ENCODE measurements at regions not wholly inside any gene's neighbourhood (a gene's known extent, or its start where the extent isn't known, plus 50 kb on each side); places are given as distances from the start of the nearest gene placed in this dataset.

- H3K4me3 ChIP-seq = no peak overlapping the region
- in situ Hi-C loops (cut with MboI; ENCODE audit: low pct_unique_long_range_greater_than_20kb in 2 of 9, low sequenced_read_pairs in 9 of 9, unreplicated experiment in 9 of 9) = no loop called here
- peaks cover 0 to 48% of the 10 kb centered on the region in 2 donors for H3K4me1 ChIP-seq (replicated peaks in 1 of 2)
- no peak overlapping the region for H3K27ac ChIP-seq
- no peak for ATAC-seq (replicated peaks in 6 of 8)
- 29 to 42% methylated on average over 4 to 5 of the region's 7 CpGs; no CpG with 5 or more reads in 8 of the 10 experiments for WGBS, 10 experiments
Measured at GRCh38 chr16:6558661-6559060, 774.0 kb upstream of the RBFOX1 start.

GRCh38 chr16:6558126-6558525, 774.5 kb upstream of the RBFOX1 start:
- WGBS, 10 experiments = 2 to 67% (median 16%) methylated on average over 5 to 8 of the region's 8 CpGs; no CpG with 5 or more reads in 1 of the 10 experiments
- Histone ChIP-seq H3K27ac (no peak overlapping the region), H3K4me1 (replicated peaks in 1 of 2) (peaks cover 0 to 47% of the 10 kb centered on the region in 2 donors), H3K4me3 (peak overlapping the region in 1 of 5 donors; percentile 8)
- in situ Hi-C loops (cut with MboI; ENCODE audit: low pct_unique_long_range_greater_than_20kb in 2 of 9, low sequenced_read_pairs in 9 of 9, unreplicated experiment in 9 of 9) = no loop called here
- peak in 3 of 8 experiments; percentile 28 to 56 (median 44) for ATAC-seq (replicated peaks in 6 of 8)

GRCh38 chr16:6557353-6558023, 775.2 kb upstream of the RBFOX1 start:
- peak overlapping the region in 1 of 2 donors; percentile 7 for H3K27ac ChIP-seq
- H3K4me3 ChIP-seq = peak overlapping the region in 1 of 5 donors; percentile 8
- H3K4me1 ChIP-seq (replicated peaks in 1 of 2) = peaks cover 0 to 46% of the 10 kb centered on the region in 2 donors
- in situ Hi-C loops (cut with MboI; ENCODE audit: low pct_unique_long_range_greater_than_20kb in 2 of 9, low sequenced_read_pairs in 9 of 9, unreplicated experiment in 9 of 9) = no loop called here
- WGBS, 10 experiments = 0 to 67% (median 20%) methylated on average over 3 to 11 of the region's 11 CpGs
- peak in 3 of 8 experiments; percentile 73 to 85 (median 84) for ATAC-seq (replicated peaks in 6 of 8)

GRCh38 chr16:6549415-6549814, 783.2 kb upstream of the RBFOX1 start:
- no peak overlapping the region for H3K4me3 ChIP-seq
- ATAC-seq (replicated peaks in 6 of 8) = no peak
- peaks cover 0 to 31% of the 10 kb centered on the region in 2 donors for H3K4me1 ChIP-seq (replicated peaks in 1 of 2)
- in situ Hi-C loops (cut with MboI; ENCODE audit: low pct_unique_long_range_greater_than_20kb in 2 of 9, low sequenced_read_pairs in 9 of 9, unreplicated experiment in 9 of 9) = no loop called here
- WGBS, 10 experiments = 80% methylated on average over 1 of the region's 1 CpG; no CpG with 5 or more reads in 9 of the 10 experiments
- no peak overlapping the region for H3K27ac ChIP-seq

GRCh38 chr16:6548507-6548906, 784.1 kb upstream of the RBFOX1 start:
- 53 to 98% (median 70%) methylated on average over 1 to 11 of the region's 11 CpGs; no CpG with 5 or more reads in 1 of the 10 experiments for WGBS, 10 experiments
- in situ Hi-C loops (cut with MboI; ENCODE audit: low pct_unique_long_range_greater_than_20kb in 2 of 9, low sequenced_read_pairs in 9 of 9, unreplicated experiment in 9 of 9) = no loop called here
- ATAC-seq (replicated peaks in 6 of 8) = no peak
- H3K27ac ChIP-seq = no peak overlapping the region
- peaks cover 0 to 31% of the 10 kb centered on the region in 2 donors for H3K4me1 ChIP-seq (replicated peaks in 1 of 2)
- no peak overlapping the region for H3K4me3 ChIP-seq

DNA sequence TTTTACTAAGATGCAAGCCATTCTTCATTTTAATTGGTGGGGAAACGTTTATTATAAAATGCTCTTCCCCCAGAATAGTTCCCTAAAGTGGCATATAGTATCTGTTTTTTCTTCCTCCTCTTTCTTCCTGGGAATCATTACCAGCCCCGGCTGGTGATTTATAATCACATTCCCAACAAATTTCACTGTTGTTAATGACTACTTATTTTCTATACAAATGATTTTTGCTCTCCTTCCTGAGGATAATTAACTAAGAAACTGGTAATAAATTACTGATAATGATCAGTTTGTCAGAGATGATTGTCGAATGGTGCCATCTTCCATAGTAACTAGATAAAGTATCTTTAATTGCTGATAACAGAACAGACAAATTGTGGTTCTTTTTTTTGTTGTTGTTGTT, 785.5 kb upstream of the RBFOX1 start:
- H3K4me3 ChIP-seq = no peak overlapping the region
- WGBS, 10 experiments = 0 to 95% (median 21%) methylated on average over 2 to 3 of the region's 3 CpGs; no CpG with 5 or more reads in 3 of the 10 experiments
- H3K4me1 ChIP-seq (replicated peaks in 1 of 2) = peaks cover 0 to 31% of the 10 kb centered on the region in 2 donors
- in situ Hi-C loops (cut with MboI; ENCODE audit: low pct_unique_long_range_greater_than_20kb in 2 of 9, low sequenced_read_pairs in 9 of 9, unreplicated experiment in 9 of 9) = no loop called here
- ATAC-seq (replicated peaks in 6 of 8) = no peak
- no peak overlapping the region for H3K27ac ChIP-seq

DNA sequence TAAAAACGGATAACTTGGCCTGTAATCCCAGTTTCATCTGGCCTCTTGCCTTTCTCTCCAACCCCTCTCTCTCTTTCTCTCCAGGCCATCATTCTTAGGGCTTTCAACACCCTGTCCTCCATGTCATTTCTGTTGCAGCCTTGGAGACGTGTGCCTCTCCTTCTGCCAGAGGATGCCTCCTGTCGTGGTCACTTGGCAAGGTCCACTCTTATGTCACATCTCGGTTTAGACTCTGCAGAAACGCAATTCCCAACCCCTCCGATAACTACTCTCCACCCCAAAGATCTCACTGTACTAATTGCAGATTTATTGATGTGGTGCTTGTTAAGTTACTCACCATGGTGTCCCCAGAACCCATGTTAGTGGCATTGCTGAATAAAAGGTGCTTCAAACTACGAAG, 787.3 kb upstream of the RBFOX1 start:
- WGBS, 10 experiments = 0 to 88% (median 25%) methylated on average over 1 to 6 of the region's 7 CpGs; no CpG with 5 or more reads in 2 of the 10 experiments
- Histone ChIP-seq H3K4me3 (no peak overlapping the region), H3K4me1 (replicated peaks in 1 of 2) (peaks cover 0 to 28% of the 10 kb centered on the region in 2 donors), H3K27ac (no peak overlapping the region)
- in situ Hi-C loops (cut with MboI; ENCODE audit: low pct_unique_long_range_greater_than_20kb in 2 of 9, low sequenced_read_pairs in 9 of 9, unreplicated experiment in 9 of 9) = no loop called here
- ATAC-seq (replicated peaks in 6 of 8) = no peak

DNA sequence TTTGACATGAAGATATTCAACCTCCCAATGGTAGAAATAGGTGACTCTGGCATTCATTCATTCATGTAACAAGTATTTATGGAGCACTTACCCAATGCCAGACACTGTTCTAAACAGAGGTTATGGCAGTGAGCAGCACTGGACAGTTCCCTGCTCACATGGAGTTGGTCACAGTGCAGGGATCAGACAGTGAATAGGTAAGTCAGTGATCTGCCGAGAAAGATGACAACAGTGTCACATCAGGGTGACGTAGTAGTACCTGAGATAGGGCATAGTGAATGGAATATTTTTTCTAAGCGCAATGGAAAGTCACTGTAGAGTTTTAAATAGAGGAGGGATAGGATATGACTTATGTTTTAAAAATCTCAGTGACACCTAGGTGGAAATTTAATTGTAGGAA, 791.4 kb upstream of the RBFOX1 start:
- WGBS, 10 experiments = 0 to 100% (median 77%) methylated on average over 1 to 3 of the region's 3 CpGs; no CpG with 5 or more reads in 2 of the 10 experiments
- H3K27ac ChIP-seq = no peak overlapping the region
- ATAC-seq (replicated peaks in 6 of 8) = no peak
- in situ Hi-C loops (cut with MboI; ENCODE audit: low pct_unique_long_range_greater_than_20kb in 2 of 9, low sequenced_read_pairs in 9 of 9, unreplicated experiment in 9 of 9) = no loop called here
- peaks cover 0 to 9% of the 10 kb centered on the region in 2 donors for H3K4me1 ChIP-seq (replicated peaks in 1 of 2)
- H3K4me3 ChIP-seq = no peak overlapping the region

- in situ Hi-C loops (cut with MboI; ENCODE audit: low pct_unique_long_range_greater_than_20kb in 2 of 9, low sequenced_read_pairs in 9 of 9, unreplicated experiment in 9 of 9) = no loop called here
- Histone ChIP-seq H3K4me3 (no peak overlapping the region), H3K4me1 (replicated peaks in 1 of 2) (no peaks in the 10 kb centered on the region), H3K27ac (no peak overlapping the region)
- 0 to 88% (median 36%) methylated on average over 1 to 2 of the region's 2 CpGs; no CpG with 5 or more reads in 1 of the 10 experiments for WGBS, 10 experiments
- no peak for ATAC-seq (replicated peaks in 6 of 8)
Measured at GRCh38 chr16:6536411-6536810, 796.2 kb upstream of the RBFOX1 start.

DNA sequence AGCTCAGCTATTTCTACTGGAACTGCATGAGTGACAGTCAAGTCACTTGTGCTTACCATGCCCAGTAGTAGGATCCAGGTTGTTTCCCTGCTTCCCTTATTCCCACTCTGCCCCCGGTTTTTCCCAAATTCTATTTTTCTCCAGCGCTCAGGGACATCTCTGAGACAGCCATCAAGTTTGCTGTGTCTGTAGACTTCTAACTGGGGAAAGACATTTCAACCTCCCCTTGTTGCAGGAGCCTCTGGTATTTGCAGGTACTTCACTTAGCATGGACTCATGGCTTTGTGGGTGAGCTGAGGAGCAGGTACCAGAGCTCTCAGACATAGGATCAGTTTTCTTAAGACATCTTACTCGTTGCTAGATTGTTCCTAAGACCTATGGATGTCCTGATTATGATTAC, 801.6 kb upstream of the RBFOX1 start:
- Histone ChIP-seq H3K4me1 (replicated peaks in 1 of 2) (peaks cover 0 to 2% of the 10 kb centered on the region in 2 donors), H3K4me3 (no peak overlapping the region), H3K27ac (no peak overlapping the region)
- no peak for ATAC-seq (replicated peaks in 6 of 8)
- in situ Hi-C loops (cut with MboI; ENCODE audit: low pct_unique_long_range_greater_than_20kb in 2 of 9, low sequenced_read_pairs in 9 of 9, unreplicated experiment in 9 of 9) = no loop called here
- WGBS, 10 experiments = 0 to 90% (median 14%) methylated on average over 1 to 3 of the region's 3 CpGs; no CpG with 5 or more reads in 3 of the 10 experiments

DNA sequence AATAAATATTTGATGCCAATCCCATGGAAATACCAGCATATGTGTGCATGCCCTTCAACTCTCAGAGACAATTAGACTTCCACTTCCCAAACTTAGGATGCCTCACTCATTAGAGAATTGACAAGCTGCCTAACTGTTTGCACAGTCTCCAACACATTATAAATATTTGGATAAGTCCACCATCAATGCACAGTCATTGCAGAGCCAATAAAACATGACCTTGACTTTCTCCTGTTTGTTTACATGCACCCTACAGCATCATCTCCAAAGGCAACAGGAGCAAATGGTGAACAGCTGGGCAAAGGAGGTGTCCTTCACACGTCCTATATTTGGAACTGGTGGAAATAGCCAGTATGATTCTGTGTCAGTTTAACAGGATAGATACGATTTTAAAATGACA, 804.4 kb upstream of the RBFOX1 start:
- in situ Hi-C loops (cut with MboI; ENCODE audit: low pct_unique_long_range_greater_than_20kb in 2 of 9, low sequenced_read_pairs in 9 of 9, unreplicated experiment in 9 of 9) = no loop called here
- WGBS, 10 experiments = 0 to 83% (median 83%) methylated on average over 1 to 2 of the region's 2 CpGs; no CpG with 5 or more reads in 5 of the 10 experiments
- Histone ChIP-seq H3K4me3 (no peak overlapping the region), H3K27ac (no peak overlapping the region), H3K4me1 (replicated peaks in 1 of 2) (peaks cover 0 to 4% of the 10 kb centered on the region in 2 donors)
- ATAC-seq (replicated peaks in 6 of 8) = no peak

DNA sequence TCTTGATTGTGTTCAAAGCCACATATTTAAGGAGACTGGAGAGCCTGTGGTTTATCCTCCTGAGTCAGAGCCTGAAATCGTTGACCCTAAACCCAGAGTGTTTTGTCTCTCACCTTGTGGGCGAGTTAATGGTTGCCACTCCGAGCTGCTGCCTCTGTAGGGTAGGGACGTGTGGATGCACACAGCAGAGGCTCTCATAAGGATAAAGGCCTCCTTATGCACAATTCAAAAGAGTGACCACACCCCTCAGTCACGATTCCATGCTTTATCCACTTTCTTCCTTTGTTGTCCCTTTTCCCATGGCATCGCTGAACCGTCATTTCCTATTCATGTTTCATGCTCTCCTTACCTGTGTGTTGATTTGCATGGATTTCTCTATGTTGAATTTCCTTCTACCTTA, 805.0 kb upstream of the RBFOX1 start:
- no peak for ATAC-seq (replicated peaks in 6 of 8)
- 24 to 85% (median 55%) methylated on average over 1 to 7 of the region's 7 CpGs; no CpG with 5 or more reads in 1 of the 10 experiments for WGBS, 10 experiments
- Histone ChIP-seq H3K4me1 (replicated peaks in 1 of 2) (peaks cover 0 to 10% of the 10 kb centered on the region in 2 donors), H3K4me3 (no peak overlapping the region), H3K27ac (no peak overlapping the region)
- in situ Hi-C loops (cut with MboI; ENCODE audit: low pct_unique_long_range_greater_than_20kb in 2 of 9, low sequenced_read_pairs in 9 of 9, unreplicated experiment in 9 of 9) = no loop called here

DNA sequence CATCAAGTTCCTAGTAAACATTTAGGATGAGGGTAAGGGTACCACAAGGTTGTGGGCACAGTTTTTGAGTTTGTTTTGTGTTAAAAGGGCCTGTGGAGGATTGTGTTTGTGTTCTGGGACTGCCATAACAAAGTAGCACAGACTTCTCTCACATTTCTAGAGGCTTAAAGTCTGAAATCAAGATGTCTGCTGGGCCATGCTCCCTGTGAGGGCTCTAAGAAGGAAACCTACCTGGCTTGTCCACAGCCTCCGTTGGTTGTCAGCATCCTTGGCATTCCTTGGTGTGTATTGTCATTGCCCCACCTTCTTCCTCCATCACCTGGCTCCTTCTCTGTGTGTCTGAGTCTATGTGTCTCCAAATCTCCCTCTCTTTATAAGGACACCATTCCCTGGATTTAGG, 808.1 kb upstream of the RBFOX1 start:
- no peak overlapping the region for H3K27ac ChIP-seq
- no peak overlapping the region for H3K4me3 ChIP-seq
- ATAC-seq (replicated peaks in 6 of 8) = no peak
- peaks cover 0 to 26% of the 10 kb centered on the region in 2 donors for H3K4me1 ChIP-seq (replicated peaks in 1 of 2)
- WGBS, 10 experiments = 0 to 40% (median 0%) methylated on average over 1 of the region's 1 CpG; no CpG with 5 or more reads in 7 of the 10 experiments
- in situ Hi-C loops (cut with MboI; ENCODE audit: low pct_unique_long_range_greater_than_20kb in 2 of 9, low sequenced_read_pairs in 9 of 9, unreplicated experiment in 9 of 9) = no loop called here

Data from motor neuron (in vitro differentiated cells).